ENCODE measurements at regions not wholly inside any gene's neighbourhood (a gene's known extent, or its start where the extent isn't known, plus 50 kb on each side); places are given as distances from the start of the nearest gene placed in this dataset.

GRCh38 chr2:41965173-41965908 lies 82.5 kb upstream of the PKDCC start:
- no peaks in the 10 kb centered on the region for H3K27me3 ChIP-seq (ENCODE audit: control insufficient read depth in 3 of 3, insufficient read depth in 3 of 3, low read depth in 1 of 3, low read length in 3 of 3)
- no peak overlapping the region for H3K27ac ChIP-seq (replicated peaks; ENCODE audit: low read length)
- H3K4me3 ChIP-seq (ENCODE audit: low read length in 2 of 2): no peak overlapping the region
- no peak overlapping the region for H3K14ac ChIP-seq (ENCODE audit: low read length)
- no CpG with 5 or more reads among the region's 5 CpGs for WGBS, 2 donors (ENCODE audit: extremely low coverage in 2 of 2, insufficient read length in 2 of 2, insufficient replicate concordance in 1 of 2)
- no peak overlapping the region for H2BK12ac ChIP-seq (ENCODE audit: low read length)
- no peak overlapping the region for H2AK5ac ChIP-seq (ENCODE audit: low read depth, low read length)
- no peak overlapping the region for H3K23ac ChIP-seq (ENCODE audit: low read depth, low read length, poor library complexity)
- H3K36me3 ChIP-seq (replicated peaks in 1 of 2; ENCODE audit: control insufficient read depth in 2 of 2, insufficient read depth in 2 of 2, low read length in 2 of 2): no peaks in the 10 kb centered on the region
- no peak overlapping the region for H2BK120ac ChIP-seq (ENCODE audit: low read depth, low read length)
- no peak for DNase-seq (ENCODE audit: low spot score)
- H3K4ac ChIP-seq (ENCODE audit: low read length): no peak overlapping the region
- H2AFZ ChIP-seq (ENCODE audit: low read length): peak overlapping the region; percentile 25
- H3K9me3 ChIP-seq (replicated peaks in 1 of 2; ENCODE audit: control insufficient read depth in 2 of 2, insufficient read depth in 1 of 2, low read depth in 1 of 2, low read length in 2 of 2): no peaks in the 10 kb centered on the region
- peaks cover 18 to 29% of the 10 kb centered on the region in 2 donors for H3K4me1 ChIP-seq (ENCODE audit: control insufficient read depth in 2 of 2, insufficient read depth in 1 of 2, low read depth in 1 of 2, low read length in 2 of 2)
- H3K79me1 ChIP-seq (ENCODE audit: low read depth, low read length): no peaks in the 10 kb centered on the region
- H4K91ac ChIP-seq (ENCODE audit: low read depth, low read length, poor library complexity): peak overlapping the region; percentile 12
- no peak overlapping the region for H3K9ac ChIP-seq (ENCODE audit: low read depth, low read length, poor library complexity)
- no peak overlapping the region for H2BK5ac ChIP-seq (ENCODE audit: low read length)
- no peak overlapping the region for H2BK15ac ChIP-seq (ENCODE audit: low read length)
- no peak overlapping the region for H3K18ac ChIP-seq (ENCODE audit: low read length)
- no peak overlapping the region for H4K8ac ChIP-seq (ENCODE audit: low read depth, low read length)
- H3K4me2 ChIP-seq (ENCODE audit: insufficient read depth, low read length, poor library complexity, severe bottlenecking): no peak overlapping the region

DNA sequence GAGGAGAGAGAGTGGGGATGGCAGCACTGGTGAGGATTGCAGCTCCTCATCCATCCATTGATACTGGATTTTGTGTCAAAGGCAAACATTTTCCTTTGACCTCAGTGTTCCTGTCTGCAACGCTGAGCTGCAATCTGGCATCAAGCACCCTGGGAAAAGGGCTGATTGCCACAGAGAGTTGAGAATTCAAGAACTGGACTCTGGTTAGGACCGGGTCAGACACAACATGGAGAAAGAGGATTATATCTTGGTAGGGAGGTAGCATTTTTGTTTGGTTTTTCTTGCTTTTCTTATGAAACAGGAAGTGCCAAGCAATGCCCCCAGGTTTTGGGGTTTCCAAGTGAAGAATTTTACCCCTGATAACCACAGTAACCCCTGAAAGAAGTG lies 81.9 kb upstream of the PKDCC start:
- H3K4me3 ChIP-seq (ENCODE audit: low read length in 2 of 2): no peak overlapping the region
- no peak overlapping the region for H2AK5ac ChIP-seq (ENCODE audit: low read depth, low read length)
- no CpG with 5 or more reads among the region's 2 CpGs for WGBS, 2 donors (ENCODE audit: extremely low coverage in 2 of 2, insufficient read length in 2 of 2, insufficient replicate concordance in 1 of 2)

GRCh38 chr2:41966431-41966893 lies 81.4 kb upstream of the PKDCC start:
- H3K9ac ChIP-seq (ENCODE audit: low read depth, low read length, poor library complexity): no peak overlapping the region
- H3K27ac ChIP-seq (replicated peaks; ENCODE audit: low read length): no peak overlapping the region
- H3K79me1 ChIP-seq (ENCODE audit: low read depth, low read length): no peaks in the 10 kb centered on the region
- no peak overlapping the region for H3K4ac ChIP-seq (ENCODE audit: low read length)
- H3K4me3 ChIP-seq (ENCODE audit: low read length in 2 of 2): no peak overlapping the region
- peak overlapping the region; percentile 25 for H2AFZ ChIP-seq (ENCODE audit: low read length)
- H4K91ac ChIP-seq (ENCODE audit: low read depth, low read length, poor library complexity): peak overlapping the region; percentile 14
- no peak overlapping the region for H4K8ac ChIP-seq (ENCODE audit: low read depth, low read length)
- H2BK120ac ChIP-seq (ENCODE audit: low read depth, low read length): peak overlapping the region; percentile 48
- H3K9me3 ChIP-seq (replicated peaks in 1 of 2; ENCODE audit: control insufficient read depth in 2 of 2, insufficient read depth in 1 of 2, low read depth in 1 of 2, low read length in 2 of 2): no peaks in the 10 kb centered on the region
- H2BK5ac ChIP-seq (ENCODE audit: low read length): no peak overlapping the region
- H3K14ac ChIP-seq (ENCODE audit: low read length): no peak overlapping the region
- no peaks in the 10 kb centered on the region for H3K36me3 ChIP-seq (replicated peaks in 1 of 2; ENCODE audit: control insufficient read depth in 2 of 2, insufficient read depth in 2 of 2, low read length in 2 of 2)
- H3K23ac ChIP-seq (ENCODE audit: low read depth, low read length, poor library complexity): peak overlapping the region; percentile 17
- no peaks in the 10 kb centered on the region for H3K27me3 ChIP-seq (ENCODE audit: control insufficient read depth in 3 of 3, insufficient read depth in 3 of 3, low read depth in 1 of 3, low read length in 3 of 3)
- no peak for DNase-seq (ENCODE audit: low spot score)
- H2BK15ac ChIP-seq (ENCODE audit: low read length): peak overlapping the region; percentile 47
- H2BK12ac ChIP-seq (ENCODE audit: low read length): no peak overlapping the region
- H3K4me1 ChIP-seq (ENCODE audit: control insufficient read depth in 2 of 2, insufficient read depth in 1 of 2, low read depth in 1 of 2, low read length in 2 of 2): peaks cover 18 to 30% of the 10 kb centered on the region in 2 donors
- no CpG with 5 or more reads among the region's 10 CpGs for WGBS, 2 donors (ENCODE audit: extremely low coverage in 2 of 2, insufficient read length in 2 of 2, insufficient replicate concordance in 1 of 2)
- peak overlapping the region; percentile 84 for H3K18ac ChIP-seq (ENCODE audit: low read length)
- peak overlapping the region; percentile 51 for H2AK5ac ChIP-seq (ENCODE audit: low read depth, low read length)
- H3K4me2 ChIP-seq (ENCODE audit: insufficient read depth, low read length, poor library complexity, severe bottlenecking): no peak overlapping the region

More for the DNA sequence above, 81.9 kb upstream of the PKDCC start:
- H3K9ac ChIP-seq (ENCODE audit: low read depth, low read length, poor library complexity): no peak overlapping the region
- no peak overlapping the region for H3K4ac ChIP-seq (ENCODE audit: low read length)
- H4K91ac ChIP-seq (ENCODE audit: low read depth, low read length, poor library complexity): no peak overlapping the region
- H3K36me3 ChIP-seq (replicated peaks in 1 of 2; ENCODE audit: control insufficient read depth in 2 of 2, insufficient read depth in 2 of 2, low read length in 2 of 2): no peaks in the 10 kb centered on the region
- H3K4me1 ChIP-seq (ENCODE audit: control insufficient read depth in 2 of 2, insufficient read depth in 1 of 2, low read depth in 1 of 2, low read length in 2 of 2): peaks cover 18 to 29% of the 10 kb centered on the region in 2 donors
- H3K9me3 ChIP-seq (replicated peaks in 1 of 2; ENCODE audit: control insufficient read depth in 2 of 2, insufficient read depth in 1 of 2, low read depth in 1 of 2, low read length in 2 of 2): no peaks in the 10 kb centered on the region
- H3K4me2 ChIP-seq (ENCODE audit: insufficient read depth, low read length, poor library complexity, severe bottlenecking): no peak overlapping the region
- H2BK120ac ChIP-seq (ENCODE audit: low read depth, low read length): no peak overlapping the region
- DNase-seq (ENCODE audit: low spot score): no peak
- H3K14ac ChIP-seq (ENCODE audit: low read length): no peak overlapping the region
- no peak overlapping the region for H2BK5ac ChIP-seq (ENCODE audit: low read length)
- no peak overlapping the region for H2BK12ac ChIP-seq (ENCODE audit: low read length)
- no peak overlapping the region for H3K23ac ChIP-seq (ENCODE audit: low read depth, low read length, poor library complexity)
- H2BK15ac ChIP-seq (ENCODE audit: low read length): no peak overlapping the region
- no peak overlapping the region for H4K8ac ChIP-seq (ENCODE audit: low read depth, low read length)
- peak overlapping the region; percentile 25 for H2AFZ ChIP-seq (ENCODE audit: low read length)
- H3K79me1 ChIP-seq (ENCODE audit: low read depth, low read length): no peaks in the 10 kb centered on the region
- no peak overlapping the region for H3K18ac ChIP-seq (ENCODE audit: low read length)
- no peaks in the 10 kb centered on the region for H3K27me3 ChIP-seq (ENCODE audit: control insufficient read depth in 3 of 3, insufficient read depth in 3 of 3, low read depth in 1 of 3, low read length in 3 of 3)
- no peak overlapping the region for H3K27ac ChIP-seq (replicated peaks; ENCODE audit: low read length)

- Histone ChIP-seq H3K14ac (ENCODE audit: low read length) (no peak overlapping the region), H3K18ac (ENCODE audit: low read length) (peak overlapping the region; percentile 84), H4K8ac (ENCODE audit: low read depth, low read length) (no peak overlapping the region), H2BK12ac (ENCODE audit: low read length) (no peak overlapping the region), H3K9me3 (replicated peaks in 1 of 2; ENCODE audit: control insufficient read depth in 2 of 2, insufficient read depth in 1 of 2, low read depth in 1 of 2, low read length in 2 of 2) (no peaks in the 10 kb centered on the region), H2BK120ac (ENCODE audit: low read depth, low read length) (peak overlapping the region; percentile 48), H3K79me1 (ENCODE audit: low read depth, low read length) (no peaks in the 10 kb centered on the region), H2BK15ac (ENCODE audit: low read length) (peak overlapping the region; percentile 47), H3K4me2 (ENCODE audit: insufficient read depth, low read length, poor library complexity, severe bottlenecking) (no peak overlapping the region), H2AFZ (ENCODE audit: low read length) (peak overlapping the region; percentile 53), H3K36me3 (replicated peaks in 1 of 2; ENCODE audit: control insufficient read depth in 2 of 2, insufficient read depth in 2 of 2, low read length in 2 of 2) (no peaks in the 10 kb centered on the region), H3K4me1 (ENCODE audit: control insufficient read depth in 2 of 2, insufficient read depth in 1 of 2, low read depth in 1 of 2, low read length in 2 of 2) (peaks cover 18 to 32% of the 10 kb centered on the region in 2 donors), H4K91ac (ENCODE audit: low read depth, low read length, poor library complexity) (peak overlapping the region; percentile 14), H3K27ac (replicated peaks; ENCODE audit: low read length) (no peak overlapping the region), H3K9ac (ENCODE audit: low read depth, low read length, poor library complexity) (no peak overlapping the region), H3K27me3 (ENCODE audit: control insufficient read depth in 3 of 3, insufficient read depth in 3 of 3, low read depth in 1 of 3, low read length in 3 of 3) (no peaks in the 10 kb centered on the region), H3K23ac (ENCODE audit: low read depth, low read length, poor library complexity) (no peak overlapping the region), H2BK5ac (ENCODE audit: low read length) (no peak overlapping the region), H3K4me3 (ENCODE audit: low read length in 2 of 2) (no peak overlapping the region), H2AK5ac (ENCODE audit: low read depth, low read length) (peak overlapping the region; percentile 51), H3K4ac (ENCODE audit: low read length) (no peak overlapping the region)
- no peak for DNase-seq (ENCODE audit: low spot score)
- WGBS, 2 donors (ENCODE audit: extremely low coverage in 2 of 2, insufficient read length in 2 of 2, insufficient replicate concordance in 1 of 2): no CpG with 5 or more reads among the region's 8 CpGs
Observed at GRCh38 chr2:41966920-41967319, 80.9 kb upstream of the PKDCC start.
